Ishikawa (cell line): ENCODE measurements at regions not wholly inside any gene's neighbourhood (a gene's known extent, or its start where the extent isn't known, plus 50 kb on each side); places are given as distances from the start of the nearest gene placed in this dataset.

Experiments used
- EP300 ChIP-seq: IDR thresholded peaks from 2 replicates; pipeline ENCODE4 v1.6.1; 2012; ENCODE audit warnings: borderline replicate concordance
- TAF1 ChIP-seq: IDR thresholded peaks from 2 replicates; pipeline ENCODE4 v1.6.1; 2012; ENCODE audit warnings: low read depth, mild to moderate bottlenecking
- TEAD4 ChIP-seq: IDR thresholded peaks from 2 replicates; pipeline ENCODE4 v1.6.1; 2012
- ZBTB7A ChIP-seq: IDR thresholded peaks from 2 replicates; pipeline ENCODE4 v1.6.1; 2012; ENCODE audit warnings: low read depth

- no peak for TF ChIP-seq ZBTB7A
- TF ChIP-seq TEAD4 = no peak
- no peak for TF ChIP-seq TAF1
- no peak for TF ChIP-seq EP300
These were observed 64.0 kb upstream of the POU2AF1 start for GRCh38 chr11:111443032-111443431.
